NCI-H1694 (cell line): ENCODE measurements at regions not wholly inside any gene's neighbourhood (a gene's known extent, or its start where the extent isn't known, plus 50 kb on each side); places are given as distances from the start of the nearest gene placed in this dataset.
"Not testable (repeated sequence)": the region's sequence is repeated elsewhere in the genome, so short reads cannot be mapped to it uniquely, and the experiment has no call there.

Source experiments
- DNase-seq: peaks from one replicate; lab custom pipeline; 2025; lab: John Stamatoyannopoulos, UW

DNA sequence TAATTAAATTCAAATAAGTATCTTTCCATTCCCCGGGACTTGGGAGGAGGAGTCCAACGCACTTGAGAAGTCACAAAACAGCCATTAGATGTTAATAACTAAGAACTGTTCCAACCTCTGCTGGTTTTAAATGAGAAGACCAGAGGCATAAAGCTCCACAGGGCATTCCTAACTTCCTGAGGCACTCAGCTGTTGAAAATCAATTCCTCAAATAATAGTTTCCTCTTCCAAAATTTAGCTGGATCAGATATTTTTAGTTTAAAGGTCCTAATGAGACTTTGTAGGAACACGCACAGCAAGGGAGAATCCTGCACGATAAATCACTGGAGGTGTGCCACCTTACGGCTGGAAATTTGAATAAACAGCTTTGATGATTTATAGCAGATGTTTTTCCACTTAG, 504.3 kb upstream of the ZFP42 start:
- no peak for DNase-seq

DNA sequence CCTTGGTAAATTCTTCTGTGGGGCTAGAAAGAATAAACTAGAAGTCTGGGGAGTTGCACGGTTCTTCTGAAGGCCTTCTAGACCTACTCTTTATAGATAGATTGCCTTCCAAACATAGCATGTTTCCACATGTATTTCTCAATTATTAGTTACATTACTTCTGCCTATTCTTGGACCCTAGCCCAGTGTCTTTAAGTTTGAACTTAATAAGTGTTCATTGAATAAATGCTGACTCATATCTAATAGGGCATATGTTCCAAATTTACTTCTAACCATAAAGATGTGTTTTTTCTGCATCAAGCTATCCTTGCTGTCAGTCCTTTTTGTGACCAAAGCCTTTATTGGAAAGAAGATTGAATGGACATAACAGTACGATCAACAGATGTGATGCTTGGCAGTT, 503.6 kb upstream of the ZFP42 start:
- no peak for DNase-seq

DNA sequence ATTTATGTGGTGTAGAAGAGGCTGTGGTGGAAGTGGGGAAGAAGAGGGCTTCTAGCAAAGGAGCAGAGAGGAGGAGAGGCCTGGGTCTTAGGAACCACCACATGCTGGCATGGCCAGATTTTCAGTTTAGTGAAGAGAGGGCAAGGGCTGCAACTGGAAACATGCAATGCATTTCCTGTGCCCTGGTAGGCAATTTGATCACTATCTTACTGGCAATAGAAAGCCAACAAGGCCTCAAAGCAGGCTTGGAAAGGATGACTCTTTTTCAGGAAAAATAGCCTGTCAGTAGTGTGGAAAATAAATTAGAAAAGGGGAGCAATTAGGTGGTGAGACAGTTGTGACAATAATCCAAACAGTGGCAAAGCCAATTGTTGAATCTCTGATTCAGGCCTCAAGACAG, 501.9 kb upstream of the ZFP42 start:
- no peak for DNase-seq

DNA sequence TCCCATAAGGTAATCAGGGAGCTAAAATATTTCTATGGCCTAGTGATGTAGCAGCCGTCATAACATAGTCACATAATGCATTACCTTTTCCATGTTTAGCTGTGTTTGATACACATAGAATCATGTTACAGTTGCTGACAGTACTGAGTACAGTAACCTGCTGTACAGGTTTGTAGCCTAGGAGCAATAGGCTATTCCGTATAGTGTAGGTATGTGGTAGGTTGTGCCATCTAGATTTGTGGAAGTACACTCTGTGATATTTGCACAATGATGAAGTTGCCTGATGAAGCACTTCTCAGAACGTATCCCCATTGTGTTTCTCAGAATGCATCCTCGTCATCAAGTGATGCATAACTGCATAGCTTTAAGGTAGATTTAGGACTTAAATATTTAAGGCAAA, 495.6 kb upstream of the ZFP42 start:
- DNase-seq: no peak

DNA sequence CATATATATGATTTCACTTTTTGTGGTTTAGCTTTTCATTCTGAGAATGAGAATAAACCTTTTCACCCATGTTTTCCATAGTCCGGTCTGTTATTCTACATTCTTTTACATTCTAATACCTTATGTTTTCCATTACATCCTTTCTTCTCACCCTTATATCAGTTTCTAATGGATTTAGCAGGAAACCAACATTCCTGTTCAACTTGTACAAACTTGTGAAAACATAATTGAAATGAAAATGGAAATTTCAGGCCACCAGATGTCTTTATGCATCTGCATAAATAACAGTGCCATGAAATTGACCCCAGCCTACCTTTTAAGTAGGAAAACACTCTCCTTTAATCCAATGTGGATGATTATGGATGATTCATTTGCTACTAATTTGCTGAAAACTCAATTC, 494.8 kb upstream of the ZFP42 start:
- DNase-seq: no peak

DNA sequence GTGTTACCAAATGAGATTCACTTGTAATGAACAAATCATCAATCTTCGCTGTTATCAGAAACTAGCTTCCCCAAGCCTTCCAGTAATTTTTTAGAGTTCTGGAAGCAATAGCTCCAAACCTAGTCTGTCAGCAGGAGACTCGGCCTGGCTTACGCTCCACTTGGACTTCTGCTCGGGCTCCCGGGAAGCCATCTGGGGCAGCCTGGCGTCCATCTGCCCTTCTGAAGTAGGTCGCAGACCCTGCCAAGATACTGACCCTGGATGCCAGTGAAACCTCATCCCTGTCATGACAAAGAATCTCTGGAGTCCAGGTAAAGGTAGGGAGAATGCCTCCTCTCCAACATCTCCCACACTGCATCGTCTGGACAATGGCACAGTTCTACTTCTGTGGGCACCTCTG, 493.8 kb upstream of the ZFP42 start:
- DNase-seq: no peak

DNA sequence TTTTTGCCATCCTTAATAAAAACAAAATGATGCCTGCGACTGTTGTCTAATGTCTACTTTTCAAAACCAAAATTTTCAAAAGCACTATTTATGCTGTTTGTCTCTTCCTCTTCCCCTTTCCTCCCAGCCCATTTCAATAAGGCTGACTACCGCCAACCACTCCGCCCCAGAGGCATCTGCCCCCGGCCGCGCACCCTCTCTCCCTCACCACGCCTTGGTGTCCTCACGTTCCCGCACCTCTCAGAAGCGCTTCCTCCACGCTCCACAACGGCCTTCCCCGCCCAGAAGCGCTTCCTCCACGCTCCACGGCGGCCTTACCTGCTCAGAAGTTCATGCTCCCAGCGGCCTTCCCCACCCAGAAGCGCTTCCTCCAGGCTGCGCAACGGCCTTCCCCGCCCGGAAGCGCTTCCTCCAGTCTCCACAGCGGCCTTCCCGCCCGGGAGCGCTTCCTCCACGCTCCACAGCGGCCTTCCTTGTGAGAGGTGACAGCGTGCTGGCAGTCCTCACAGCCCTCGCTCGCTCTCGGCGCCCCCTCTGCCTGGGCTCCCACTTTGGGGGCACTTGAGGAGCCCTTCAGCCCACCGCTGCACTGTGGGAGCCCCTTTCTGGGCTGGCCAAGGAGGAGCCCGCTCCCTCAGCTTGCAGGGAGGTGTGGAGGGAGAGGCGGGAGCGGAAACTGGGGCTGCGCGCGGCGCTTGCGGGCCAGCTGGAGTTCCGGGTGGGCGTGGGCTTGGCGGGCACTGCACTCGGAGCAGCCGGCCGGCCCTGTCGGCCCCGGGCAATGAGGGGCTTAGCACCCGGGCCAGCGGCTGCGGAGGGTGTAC, 490.4 kb upstream of the ZFP42 start:
- DNase-seq: no peak

DNA sequence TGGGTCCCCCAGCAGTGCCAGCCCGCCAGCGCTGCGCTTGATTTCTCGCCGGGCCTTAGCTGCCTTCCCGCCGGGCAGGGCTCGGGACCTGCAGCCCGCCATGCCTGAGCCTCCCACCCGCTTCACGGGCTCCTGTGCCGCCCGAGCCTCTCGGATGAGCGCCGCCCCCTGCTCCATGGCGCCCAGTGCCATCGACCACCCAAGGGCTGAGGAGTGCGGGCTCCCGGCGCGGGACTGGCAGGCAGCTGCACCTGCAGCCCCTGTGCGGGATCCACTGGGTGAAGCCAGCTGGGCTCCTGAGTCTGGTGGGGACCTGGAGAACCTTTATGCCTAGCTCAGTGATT, 489.8 kb upstream of the ZFP42 start:
- not testable (repeated sequence) for DNase-seq

DNA sequence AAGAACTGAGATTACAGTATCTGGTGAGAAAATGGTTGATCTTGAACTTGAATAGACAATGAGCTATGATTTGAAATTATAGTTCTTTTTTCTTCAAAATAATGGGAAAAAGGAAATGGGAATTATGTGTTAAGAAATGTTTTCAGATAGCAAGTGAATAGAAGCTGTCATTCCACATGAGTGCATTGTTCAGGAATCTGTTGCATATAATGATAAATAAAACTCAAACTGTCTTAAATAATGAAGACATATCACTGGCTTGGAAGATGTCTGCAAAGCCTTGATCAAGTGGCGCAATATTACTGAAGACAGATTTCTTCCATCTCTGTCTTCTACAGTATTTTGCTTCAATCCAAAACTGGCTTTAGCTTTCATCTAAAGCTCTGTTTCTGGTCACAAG, 479.3 kb upstream of the ZFP42 start:
- DNase-seq: no peak

DNA sequence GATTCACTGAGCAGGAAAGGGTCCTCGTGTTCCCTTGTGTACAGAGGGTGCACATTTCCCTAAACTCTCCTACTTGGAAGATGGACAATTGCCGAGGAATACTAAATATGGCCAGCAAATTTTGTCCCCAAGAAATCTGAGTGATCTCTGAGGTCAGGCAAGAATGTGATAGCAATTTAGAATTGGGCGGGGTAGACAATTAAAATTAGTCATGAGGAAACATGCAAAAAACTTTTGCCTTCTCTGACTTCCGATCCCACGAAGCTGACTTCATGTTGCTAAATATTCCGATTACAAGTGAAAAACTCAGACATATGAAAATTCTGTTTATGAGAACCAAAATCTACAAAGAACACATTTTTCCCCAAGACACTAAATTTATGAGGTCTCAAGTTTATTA, 453.9 kb upstream of the ZFP42 start:
- DNase-seq: no peak

DNA sequence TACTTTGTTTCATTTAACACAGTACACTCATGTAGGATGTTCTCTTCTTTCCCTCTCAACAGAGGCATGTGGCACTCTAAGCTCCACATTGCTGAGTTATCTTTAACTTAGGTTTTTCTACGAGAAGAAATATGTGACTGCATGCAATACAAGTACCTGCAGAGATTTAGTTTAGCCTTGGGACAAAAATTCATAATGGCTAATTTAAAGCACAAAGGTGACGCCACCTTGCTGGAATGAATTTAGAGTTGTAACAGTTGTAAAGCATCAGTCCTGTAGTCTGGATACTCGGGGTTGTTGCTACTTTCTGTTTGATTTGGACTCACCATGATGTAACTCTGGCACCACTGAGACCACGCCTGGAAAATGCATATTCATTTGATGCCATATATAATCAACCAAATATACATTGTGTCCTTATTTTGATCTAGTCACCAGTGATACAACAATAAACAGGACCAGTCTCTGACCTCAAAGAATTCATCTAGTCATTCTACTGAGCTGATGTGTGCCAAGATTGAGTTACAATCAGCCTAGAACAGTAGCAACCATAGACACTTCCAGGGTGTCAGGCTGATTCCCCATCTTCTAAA, 451.0 kb upstream of the ZFP42 start:
- no peak for DNase-seq

DNA sequence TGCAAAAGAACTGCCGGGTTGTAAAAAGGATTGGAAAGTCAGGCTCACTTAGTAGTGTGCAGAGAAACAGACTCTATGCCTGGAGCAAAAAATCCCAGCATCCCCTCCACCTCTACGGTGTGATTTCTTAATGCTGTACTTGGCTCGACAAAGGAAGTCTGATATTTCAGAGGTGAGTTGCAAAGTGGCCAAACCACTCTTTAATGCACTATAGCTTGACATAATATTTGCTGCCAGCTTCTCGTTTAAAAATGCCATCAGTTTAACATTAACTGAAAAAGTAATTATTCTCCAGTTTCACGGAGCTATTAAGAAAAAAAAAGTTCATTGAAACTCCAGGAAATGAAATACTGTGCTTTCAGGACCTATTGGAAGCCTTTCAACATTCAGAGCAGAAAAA, 448.3 kb upstream of the ZFP42 start:
- DNase-seq: no peak

DNA sequence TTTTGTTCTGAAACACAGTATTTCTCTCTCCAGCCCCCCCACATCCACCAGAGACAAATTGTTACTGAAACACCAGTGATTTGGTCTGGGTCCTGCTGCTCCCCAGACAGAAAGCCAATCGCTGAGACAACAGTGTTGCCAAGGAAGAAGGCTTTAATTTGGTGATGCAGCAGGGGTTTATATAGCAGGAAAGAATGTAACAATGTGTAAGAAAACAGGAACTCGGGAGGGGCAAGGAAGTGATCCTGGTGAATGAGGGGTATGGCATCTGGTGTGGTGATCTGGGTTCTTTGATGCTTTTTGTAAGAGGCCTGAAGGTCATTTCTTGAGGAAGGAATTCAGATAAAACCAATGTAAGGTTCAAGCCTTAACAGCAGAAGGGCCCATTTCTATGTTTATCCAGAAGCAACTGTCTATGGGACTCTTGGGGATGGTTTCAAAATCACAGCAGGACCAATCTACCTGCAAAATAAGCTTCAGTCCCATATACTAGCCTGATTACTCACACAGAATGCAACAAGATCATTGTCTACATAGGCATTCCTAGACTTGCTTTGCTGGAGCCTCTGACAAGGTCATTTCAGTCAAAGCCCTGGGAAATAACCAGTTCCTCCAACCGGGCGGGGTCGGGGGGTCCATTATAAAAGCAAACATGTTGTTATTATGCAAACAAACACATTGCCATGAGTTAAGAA, 445.2 kb upstream of the ZFP42 start:
- DNase-seq: no peak

DNA sequence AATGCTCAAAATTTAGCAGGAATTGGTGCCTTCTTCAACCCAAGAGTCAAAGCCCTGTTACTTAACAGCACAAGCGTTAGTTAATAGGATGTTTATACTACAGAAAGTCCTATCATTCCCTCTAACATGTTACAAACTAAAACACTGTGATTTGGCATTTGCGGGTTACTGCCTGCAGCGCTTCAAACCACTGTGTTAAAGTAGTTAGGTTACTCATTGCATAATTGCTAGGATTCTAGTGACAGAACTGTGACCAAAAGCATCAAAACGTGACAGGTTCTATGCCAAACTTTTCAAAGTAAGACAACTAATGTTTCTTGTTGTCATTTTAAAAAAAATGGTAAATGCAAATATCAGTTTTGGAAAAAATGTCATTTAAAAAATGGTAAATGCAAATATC, 442.8 kb upstream of the ZFP42 start:
- no peak for DNase-seq

DNA sequence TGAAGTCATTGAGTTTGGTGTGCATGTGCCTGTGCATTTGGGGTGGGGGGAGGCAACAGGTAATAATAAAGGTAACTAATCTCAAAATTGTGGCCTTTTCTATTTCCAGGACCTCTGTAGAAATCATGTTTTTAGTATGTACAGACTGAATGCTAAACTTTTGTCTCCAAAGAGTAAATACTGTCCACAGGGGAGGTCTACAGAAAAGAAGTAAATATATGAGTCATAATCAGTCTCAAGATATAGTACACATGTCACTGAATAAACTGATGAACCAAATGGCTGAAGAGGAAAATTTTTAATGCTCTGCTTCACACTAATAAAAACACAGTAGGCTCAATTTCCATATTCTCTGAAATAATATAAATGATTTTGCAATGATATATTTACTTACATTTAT, 440.4 kb upstream of the ZFP42 start:
- DNase-seq: no peak

DNA sequence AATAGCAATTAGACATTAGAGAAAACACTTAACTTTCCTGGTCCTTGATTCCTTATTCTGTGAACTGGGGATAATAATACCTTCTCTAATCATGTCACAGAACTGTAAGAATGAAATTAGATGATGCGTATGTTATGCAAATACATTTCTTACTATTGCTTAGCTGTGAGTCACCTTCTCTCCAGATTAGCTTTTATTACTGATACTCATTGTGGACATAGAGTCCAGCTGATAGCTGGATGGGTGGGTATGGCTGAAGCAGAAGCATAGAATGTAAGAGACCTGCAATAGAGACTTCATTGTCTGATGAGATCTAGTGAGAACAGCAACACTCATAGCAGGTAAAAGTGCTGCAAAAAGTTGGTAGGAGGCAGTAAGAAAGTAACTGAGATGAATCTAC, 437.2 kb upstream of the ZFP42 start:
- no peak for DNase-seq

DNA sequence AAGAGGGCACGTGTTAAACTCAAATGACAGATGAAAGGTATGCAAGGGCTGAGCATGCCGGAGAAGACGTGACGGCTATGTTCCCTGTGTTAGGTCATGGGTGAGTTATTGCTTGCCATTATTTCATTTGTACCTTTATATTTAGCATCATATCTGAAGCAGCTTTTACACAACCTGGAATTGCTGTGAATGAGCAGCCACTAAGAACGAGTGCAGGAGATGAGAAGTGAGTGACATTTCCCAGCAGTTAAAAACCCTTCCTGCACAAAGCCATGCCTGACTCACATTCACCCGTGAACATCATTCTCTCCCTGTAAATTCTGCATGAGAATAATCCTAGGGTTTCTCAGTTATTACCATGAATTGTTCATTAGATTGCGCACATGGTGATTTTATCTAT, 433.2 kb upstream of the ZFP42 start:
- no peak for DNase-seq

DNA sequence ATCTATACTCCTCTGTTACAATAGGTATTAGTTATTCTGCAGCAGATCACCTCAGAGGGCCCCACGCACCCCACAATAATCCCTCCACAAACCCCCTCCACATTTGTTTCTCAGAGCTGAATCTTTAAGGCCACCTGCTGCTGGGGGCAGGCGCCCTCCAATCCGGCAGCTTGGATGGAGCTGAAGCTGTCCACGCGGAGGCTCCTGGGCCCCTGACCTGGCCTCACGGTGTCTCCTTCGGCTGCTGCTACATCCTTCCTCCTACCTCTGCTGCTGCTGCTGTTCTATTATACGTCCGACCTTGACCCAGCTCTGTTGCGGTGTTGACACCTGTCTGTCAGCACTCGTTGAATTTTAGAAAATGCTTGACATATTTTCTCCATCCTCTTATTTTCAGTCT, 430.2 kb upstream of the ZFP42 start:
- DNase-seq: no peak

DNA sequence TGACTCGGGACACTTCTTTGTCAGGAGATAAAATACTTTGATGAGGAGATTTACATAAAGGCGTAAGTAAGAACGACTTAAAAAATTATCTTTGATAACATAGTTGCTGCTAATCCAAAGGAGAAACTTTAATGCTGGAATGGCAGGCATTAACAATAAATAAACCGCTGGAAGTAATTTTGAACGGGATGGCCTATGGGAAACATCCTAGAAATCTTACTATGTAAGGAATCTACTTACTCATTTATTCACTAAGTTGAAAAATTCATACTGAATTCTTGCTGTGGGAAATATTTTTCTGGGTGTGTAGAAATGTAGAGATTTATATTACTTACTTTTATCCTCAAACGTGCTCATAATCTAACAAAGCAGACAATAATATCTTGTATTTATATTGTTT, 425.7 kb upstream of the ZFP42 start:
- DNase-seq: no peak

DNA sequence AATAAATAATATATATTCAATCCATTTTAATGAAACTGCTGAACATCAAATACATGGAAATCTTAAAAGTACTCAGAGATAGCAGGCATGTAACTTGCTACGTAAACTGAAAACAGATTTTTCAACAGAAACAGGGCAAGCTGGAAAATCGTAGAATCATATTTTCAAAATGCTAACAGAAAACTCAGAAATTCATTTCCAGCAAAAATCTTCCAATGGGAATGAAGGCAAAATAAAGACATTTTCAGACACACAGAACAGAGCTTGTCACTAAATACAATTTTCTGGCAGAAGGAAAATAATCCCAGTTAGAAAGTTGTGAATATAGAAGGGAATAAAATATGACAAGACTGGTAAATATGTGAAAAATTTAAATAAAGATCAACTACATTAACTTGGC, 419.9 kb upstream of the ZFP42 start:
- no peak for DNase-seq

DNA sequence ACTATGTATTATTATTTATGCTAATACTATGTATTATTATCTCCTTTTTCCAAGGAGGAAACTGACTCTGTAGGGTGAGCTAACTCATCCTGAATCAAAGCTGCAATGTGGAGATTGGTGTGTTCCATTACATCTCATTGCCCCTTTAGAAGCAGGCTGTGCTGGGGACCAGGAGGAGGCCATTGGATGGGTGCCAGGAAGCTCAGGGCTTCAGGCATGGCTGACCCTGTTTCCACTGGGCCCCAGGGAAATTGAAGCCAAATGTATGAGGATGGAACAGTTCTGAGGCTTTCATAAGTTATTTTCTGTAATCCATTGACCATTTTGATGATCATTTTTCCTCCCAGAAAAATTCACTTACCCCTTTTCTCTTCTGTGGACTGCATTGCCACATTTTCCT, 418.8 kb upstream of the ZFP42 start:
- DNase-seq: no peak

DNA sequence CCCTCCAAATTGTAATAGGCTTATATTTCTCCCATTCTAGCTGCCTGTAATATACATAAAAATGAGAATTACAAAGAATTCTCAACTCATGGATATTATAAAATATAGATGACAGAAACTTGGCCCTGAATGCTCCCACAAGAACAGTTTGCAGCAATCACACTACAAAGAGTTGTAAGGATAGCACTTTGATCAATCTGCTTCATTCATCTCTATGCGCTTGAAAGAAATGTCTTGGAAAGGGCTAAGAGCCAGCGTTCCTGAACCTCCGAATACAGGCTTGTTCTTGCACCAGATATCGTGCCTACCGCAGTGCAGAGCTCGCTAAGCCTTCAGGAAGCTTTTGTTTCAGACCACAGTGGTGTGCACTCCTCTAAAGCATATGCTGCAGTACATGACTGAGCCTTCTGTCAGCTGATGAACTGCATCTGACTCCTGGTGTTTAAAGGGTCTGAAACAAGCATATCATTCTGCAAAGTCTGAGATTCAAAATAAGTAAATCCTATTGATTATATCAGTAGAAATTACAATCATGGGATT, 417.6 kb upstream of the ZFP42 start:
- DNase-seq: no peak

DNA sequence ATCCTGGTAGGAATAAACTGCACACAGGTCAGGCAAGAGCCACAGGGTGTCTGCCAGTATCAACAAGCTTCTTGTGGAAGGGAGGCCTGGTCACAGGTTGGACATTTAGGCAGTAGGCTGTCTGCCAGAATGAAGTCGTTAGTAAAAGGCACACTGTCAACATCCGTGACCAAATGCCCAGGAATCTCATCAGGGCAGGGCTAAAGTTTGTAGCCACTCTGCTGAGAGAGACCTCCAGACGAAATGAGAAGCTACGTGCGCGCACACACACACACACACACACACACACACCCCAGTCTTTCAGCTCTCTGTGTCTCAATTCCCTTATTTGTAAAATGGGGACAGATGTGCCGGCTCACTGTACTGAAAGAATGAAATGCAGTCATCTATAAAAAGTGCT, 408.7 kb upstream of the ZFP42 start:
- DNase-seq: no peak
